GM18861 (cell line): ENCODE measurements at regions not wholly inside any gene's neighbourhood (a gene's known extent, or its start where the extent isn't known, plus 50 kb on each side); places are given as distances from the start of the nearest gene placed in this dataset.
A peak's percentile ranks its signal among the peaks of the same experiment; 100 is the strongest.
"Not testable (repeated sequence)": the region's sequence is repeated elsewhere in the genome, so short reads cannot be mapped to it uniquely, and the experiment has no call there.

Experiments
- ATAC-seq: cut with Tn5 transposase; IDR thresholded peaks from one replicate; pipeline ENCODE4 v1.9.1; 2021; ENCODE audit not compliant: unreplicated experiment

GRCh38 chr1:148361427-148362215, 121.5 kb downstream of the PPIAL4G start:
- ATAC-seq, result not testable (repeated sequence)

DNA sequence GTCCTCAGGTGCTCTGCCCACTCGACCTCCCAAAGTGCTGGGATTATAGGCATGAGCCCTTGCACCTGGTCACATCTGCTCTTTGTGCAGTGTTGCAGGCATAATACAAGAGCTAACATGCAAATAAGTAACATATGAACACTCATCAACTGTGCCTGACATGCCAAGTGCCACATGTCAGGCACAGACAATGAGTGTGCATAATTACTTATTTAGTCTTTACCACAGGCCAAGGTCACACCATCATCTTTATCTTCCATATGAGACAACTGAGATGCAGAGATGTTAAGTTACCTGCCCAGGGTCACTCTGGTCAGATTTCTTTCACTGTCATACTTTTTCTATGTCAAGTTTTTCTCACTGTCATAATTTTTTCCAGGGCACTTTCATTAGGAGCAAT, 126.1 kb downstream of the PPIAL4G start:
- ATAC-seq, result no peak

DNA sequence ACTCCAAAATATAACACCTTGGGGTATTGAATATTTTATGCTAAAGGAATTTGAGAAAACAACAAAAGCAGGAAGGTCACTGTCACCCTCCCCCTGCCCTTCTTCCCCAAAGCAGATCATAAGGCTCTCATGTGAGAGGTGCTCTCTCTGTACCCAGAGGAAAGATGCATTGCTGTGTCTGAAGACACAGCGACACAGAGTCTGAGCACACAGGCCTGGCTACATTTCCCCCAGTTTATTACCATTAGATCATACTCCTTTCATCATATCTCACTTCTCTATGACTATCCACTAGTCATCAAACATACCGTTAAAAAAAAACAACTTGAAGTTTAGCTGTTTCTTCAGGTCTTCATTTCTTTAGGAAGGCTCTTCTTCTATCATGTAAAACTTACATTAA, 127.1 kb downstream of the PPIAL4G start:
- ATAC-seq, result no peak

DNA sequence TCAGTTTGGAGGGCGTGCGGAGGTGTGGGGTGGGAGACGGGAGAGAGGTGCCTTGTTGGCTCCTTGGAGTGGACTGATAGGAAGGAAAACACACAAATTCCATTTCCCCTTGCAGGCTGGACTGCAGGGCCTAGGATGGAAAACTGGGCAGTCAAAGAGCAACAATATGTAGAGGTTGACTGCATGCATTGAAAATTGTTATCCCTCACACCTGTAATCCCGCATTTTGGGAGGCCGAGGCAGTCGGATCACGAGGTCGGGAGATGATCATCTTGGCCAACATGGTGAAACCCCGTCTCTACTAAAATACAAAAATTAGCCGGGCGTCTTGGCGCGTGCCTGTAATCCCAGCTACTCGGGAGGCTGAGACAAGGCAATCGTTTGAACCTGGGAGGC, 128.2 kb downstream of the PPIAL4G start:
- no peak for ATAC-seq

DNA sequence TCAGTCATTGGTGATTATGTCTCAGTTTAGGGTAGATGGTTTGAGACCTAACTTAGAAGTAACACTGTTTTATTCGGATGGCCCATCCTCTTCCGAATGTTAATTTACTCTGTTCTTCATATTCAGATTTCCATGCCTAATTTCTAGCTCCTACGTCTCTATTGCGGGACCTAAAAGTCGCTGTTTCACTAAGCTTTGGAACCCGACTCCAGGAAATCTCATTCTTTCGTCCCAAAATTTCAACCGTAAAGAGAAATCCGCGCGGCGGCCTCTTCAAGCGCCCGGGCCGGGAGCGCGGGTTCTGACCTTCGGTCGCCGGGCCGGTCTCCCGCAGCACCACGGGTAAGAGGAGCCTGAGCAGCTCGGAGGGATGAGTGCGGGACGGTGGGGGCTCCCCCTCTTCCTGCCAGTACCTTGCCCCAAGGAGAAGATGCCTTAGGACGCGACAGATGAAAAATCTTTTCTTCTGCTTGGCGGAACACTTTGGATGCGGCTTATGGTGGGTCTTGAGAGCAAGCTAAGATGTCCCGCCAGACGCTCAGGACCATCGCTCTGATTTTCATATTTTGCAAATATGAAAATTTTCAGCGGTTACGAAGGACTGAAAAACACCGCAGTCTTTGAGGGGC, 128.7 kb downstream of the PPIAL4G start:
- ATAC-seq, result no peak

GRCh38 chr1:148353461-148354283, 129.4 kb downstream of the PPIAL4G start:
- ATAC-seq, result no peak

GRCh38 chr1:148352470-148353053, 130.5 kb downstream of the PPIAL4G start:
- ATAC-seq, result no peak

- ATAC-seq, result no peak
Observed at GRCh38 chr1:148347781-148348180, 135.3 kb downstream of the PPIAL4G start.

DNA sequence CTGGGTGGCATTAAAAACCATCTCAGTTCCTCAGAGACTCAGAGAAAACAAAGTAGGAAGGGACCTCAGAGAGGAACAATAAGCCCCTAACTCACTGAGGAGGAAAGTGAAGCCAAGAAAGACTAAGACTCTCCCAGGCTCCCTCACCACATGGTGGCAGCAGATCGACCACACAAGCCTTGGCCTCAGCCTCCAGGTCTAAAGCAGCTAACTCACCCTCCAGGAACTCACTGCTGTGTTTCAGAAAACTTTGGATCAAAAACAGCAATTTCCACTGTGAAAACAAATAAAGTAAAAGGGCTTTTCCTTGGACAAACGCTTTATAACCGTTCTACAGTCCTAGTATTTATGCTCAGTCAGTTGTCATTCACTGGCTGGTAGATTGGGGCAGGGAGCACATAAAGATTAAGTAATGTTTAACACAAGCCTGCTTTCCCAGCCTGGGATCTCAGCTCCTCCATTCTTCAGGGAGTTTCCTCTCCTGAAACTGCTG, 137.4 kb downstream of the PPIAL4G start:
- not testable (repeated sequence) for ATAC-seq

DNA sequence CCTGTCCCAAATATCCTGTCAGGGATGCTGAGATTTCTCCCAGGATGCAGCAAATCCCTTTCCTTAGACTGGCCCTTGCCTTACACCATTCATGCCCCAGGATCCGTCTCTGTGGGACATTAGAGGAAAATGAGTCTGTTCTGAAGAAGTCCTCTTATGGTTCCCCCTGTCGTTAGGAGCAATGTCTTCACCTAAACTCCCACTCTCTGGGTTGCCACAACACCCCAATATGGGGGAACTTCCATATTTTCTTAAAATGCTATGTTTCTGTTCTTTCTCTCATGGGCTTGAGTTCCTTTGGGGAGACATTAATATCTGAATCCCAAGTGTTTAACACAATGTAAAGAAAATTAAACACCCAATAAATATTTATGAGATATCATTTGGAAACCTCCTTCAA, 138.5 kb downstream of the PPIAL4G start:
- ATAC-seq, result not testable (repeated sequence)

GRCh38 chr1:148341729-148342128, 141.4 kb downstream of the PPIAL4G start:
- not testable (repeated sequence) for ATAC-seq

- not testable (repeated sequence) for ATAC-seq
Observed at GRCh38 chr1:148336121-148336918, 146.8 kb downstream of the PPIAL4G start.

DNA sequence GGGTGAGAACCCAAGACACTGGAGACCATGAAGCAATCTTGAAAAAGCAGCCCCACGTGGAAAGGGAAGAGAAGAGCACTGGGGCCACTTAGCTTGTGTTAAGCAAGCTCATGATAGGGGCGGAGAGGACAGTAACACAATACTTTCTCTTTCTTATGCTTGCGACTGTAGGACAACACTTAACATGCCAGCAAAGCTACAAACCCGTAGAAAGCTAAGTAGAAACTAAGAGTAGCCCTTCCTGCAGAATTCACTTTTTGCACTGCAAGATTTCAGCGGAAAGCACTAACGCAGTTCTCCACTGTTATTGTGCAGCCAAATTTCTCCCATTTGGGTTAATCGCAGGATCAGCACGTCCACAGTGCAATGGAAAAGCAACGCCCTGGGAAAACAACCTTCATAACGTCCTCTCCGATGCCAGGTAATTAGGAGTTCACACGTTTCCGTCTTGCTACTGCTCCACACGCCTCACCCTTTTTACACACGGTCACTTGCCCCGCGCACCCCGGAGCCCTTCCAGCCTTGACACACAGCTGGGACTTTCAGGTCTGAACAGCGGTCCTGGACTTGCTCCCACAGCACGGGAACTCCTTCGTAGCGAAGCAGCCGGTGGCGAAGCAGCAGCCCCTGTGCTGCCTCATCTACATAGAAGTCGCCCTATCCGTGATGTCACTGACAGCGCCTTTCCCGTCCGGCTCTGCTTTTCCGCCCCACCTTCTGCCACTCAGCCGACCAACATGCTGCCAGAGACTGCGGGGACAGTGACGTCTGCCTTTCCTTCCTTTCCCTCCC, 148.6 kb downstream of the PPIAL4G start:
- ATAC-seq, result peak; percentile 55

- no peak for ATAC-seq
Observed at GRCh38 chr1:148333875-148334338, 149.2 kb downstream of the PPIAL4G start.

GRCh38 chr1:148328884-148329283, 154.2 kb downstream of the PPIAL4G start:
- no peak for ATAC-seq

DNA sequence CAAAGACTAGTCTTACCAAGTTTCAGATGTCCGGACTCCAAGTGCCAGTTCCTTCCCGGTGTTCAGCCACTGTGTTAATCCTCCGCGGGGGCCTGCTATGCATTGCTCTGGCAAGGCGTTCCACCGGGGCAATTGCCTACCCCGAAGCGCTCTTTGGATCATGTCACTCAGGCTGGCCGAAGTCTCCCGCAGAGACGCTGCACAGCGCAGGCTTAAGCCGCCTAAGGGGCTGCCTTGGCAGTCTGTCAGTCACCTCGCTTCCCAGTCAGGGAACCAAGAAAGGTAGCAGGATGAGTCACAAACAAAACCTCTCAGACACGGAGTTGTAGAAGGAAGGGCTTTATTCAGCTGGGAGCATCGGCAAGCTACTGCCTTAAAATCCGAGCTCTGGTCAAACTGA, 158.1 kb downstream of the PPIAL4G start:
- not testable (repeated sequence) for ATAC-seq

GRCh38 chr1:148324465-148324864, 158.6 kb downstream of the PPIAL4G start:
- not testable (repeated sequence) for ATAC-seq

DNA sequence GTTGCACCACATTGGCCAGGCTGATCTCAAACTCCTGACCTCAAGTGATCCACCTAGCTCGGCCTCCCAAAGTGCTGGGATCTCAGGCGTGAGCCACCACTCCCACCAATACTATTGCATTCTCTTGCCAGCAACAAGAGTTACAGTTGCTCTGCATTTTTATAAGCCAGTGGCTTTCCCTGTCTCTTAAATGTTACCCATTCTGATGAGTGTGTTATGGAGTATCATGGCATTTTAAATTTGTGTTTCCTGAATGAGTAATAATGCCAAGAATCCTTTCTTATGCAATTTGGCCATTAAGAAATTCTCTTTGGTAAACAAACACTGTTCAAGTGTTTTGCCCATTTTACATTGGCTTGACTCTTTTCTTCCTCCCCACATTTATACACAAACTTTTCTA, 163.0 kb downstream of the PPIAL4G start:
- ATAC-seq, result not testable (repeated sequence)

GRCh38 chr1:148318904-148319242, 164.2 kb downstream of the PPIAL4G start:
- ATAC-seq, result no peak
